NCI-H526 treated with DMSO at 0.1 percent for 48 hours (cell line): ENCODE measurements at regions not wholly inside any gene's neighbourhood (a gene's known extent, or its start where the extent isn't known, plus 50 kb on each side); places are given as distances from the start of the nearest gene placed in this dataset.
"Not testable (repeated sequence)": the region's sequence is repeated elsewhere in the genome, so short reads cannot be mapped to it uniquely, and the experiment has no call there.

Source experiments
- DNase-seq: peaks from one replicate; lab custom pipeline; 2025; lab: John Stamatoyannopoulos, UW

- no peak for DNase-seq
Observed at GRCh38 chr20:53891306-53891894, 179.0 kb downstream of the BCAS1 start.

GRCh38 chr20:53890443-53891305 lies 179.7 kb downstream of the BCAS1 start:
- DNase-seq: no peak

- DNase-seq: no peak
Observed at GRCh38 chr20:53889411-53890148, 180.8 kb downstream of the BCAS1 start.

GRCh38 chr20:53888951-53889350 lies 181.4 kb downstream of the BCAS1 start:
- DNase-seq: no peak

- DNase-seq: no peak
Observed at GRCh38 chr20:53888510-53888909, 181.9 kb downstream of the BCAS1 start.

GRCh38 chr20:53887973-53888372 lies 182.4 kb downstream of the BCAS1 start:
- no peak for DNase-seq

- no peak for DNase-seq
Observed at GRCh38 chr20:53884859-53885541, 185.4 kb downstream of the BCAS1 start.

- peak; percentile 26 for DNase-seq
Observed at GRCh38 chr20:53883098-53883911, 187.1 kb downstream of the BCAS1 start.

GRCh38 chr20:53882438-53882986 lies 187.9 kb downstream of the BCAS1 start:
- DNase-seq: not testable (repeated sequence)

- no peak for DNase-seq
Observed at GRCh38 chr20:53881362-53881761, 189.0 kb downstream of the BCAS1 start.

- no peak for DNase-seq
Observed at GRCh38 chr20:53880108-53880641, 190.2 kb downstream of the BCAS1 start.

GRCh38 chr20:53879048-53879684 lies 191.2 kb downstream of the BCAS1 start:
- DNase-seq: no peak

GRCh38 chr20:53878262-53879047 lies 191.9 kb downstream of the BCAS1 start:
- DNase-seq: no peak

GRCh38 chr20:53876956-53877355 lies 193.4 kb downstream of the BCAS1 start:
- no peak for DNase-seq

- no peak for DNase-seq
Observed at GRCh38 chr20:53876470-53876869, 193.9 kb downstream of the BCAS1 start.

GRCh38 chr20:53875452-53875851 lies 194.9 kb downstream of the BCAS1 start:
- no peak for DNase-seq

GRCh38 chr20:53874706-53875105 lies 195.7 kb downstream of the BCAS1 start:
- no peak for DNase-seq

GRCh38 chr20:53874104-53874503 lies 196.3 kb downstream of the BCAS1 start:
- DNase-seq: no peak

- no peak for DNase-seq
Observed at GRCh38 chr20:53873230-53873604, 197.2 kb downstream of the BCAS1 start.
